ENCODE measurements at regions not wholly inside any gene's neighbourhood (a gene's known extent, or its start where the extent isn't known, plus 50 kb on each side); places are given as distances from the start of the nearest gene placed in this dataset.
A peak's percentile ranks its signal among the peaks of the same experiment; 100 is the strongest.
"Not testable (repeated sequence)": the region's sequence is repeated elsewhere in the genome, so short reads cannot be mapped to it uniquely, and the experiment has no call there.

DNA sequence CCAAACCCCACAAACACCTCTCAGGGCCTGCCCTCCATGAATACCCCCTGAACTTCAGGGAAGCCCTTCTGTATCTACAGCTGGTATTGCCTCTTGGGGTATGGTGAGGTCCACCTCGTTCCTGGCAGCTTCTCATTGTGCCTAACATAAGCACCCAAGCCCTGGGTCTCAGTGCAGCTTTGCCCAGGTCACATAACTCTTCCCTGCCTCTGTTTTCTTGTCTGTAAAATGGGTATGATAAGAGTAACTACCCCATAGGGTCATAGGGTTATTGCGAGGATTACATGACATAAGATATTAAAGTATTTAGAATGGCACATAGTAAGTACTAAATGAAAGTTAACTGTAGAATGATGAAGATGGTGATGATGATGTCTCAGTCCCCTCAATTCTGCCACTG lies 190.0 kb upstream of the PWP1 start:
- ATAC-seq: no peak
- no peak for DNase-seq
- intact Hi-C loops (cut with DNase I): no loop called here

DNA sequence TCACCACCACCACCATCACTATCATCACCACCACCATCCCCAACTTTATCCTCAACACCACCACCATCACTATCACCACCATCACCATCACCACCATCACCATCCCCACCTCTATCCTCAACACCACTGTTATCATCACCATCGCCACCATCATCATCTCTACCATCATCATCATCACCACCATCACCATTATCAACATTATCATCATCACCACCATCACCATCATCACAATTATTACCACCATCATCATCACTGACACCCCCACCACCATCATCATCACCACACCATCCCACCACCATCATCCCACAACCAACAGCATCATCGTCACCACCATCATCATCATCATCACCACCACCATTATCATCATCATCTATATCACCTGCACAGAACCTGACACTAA lies 188.4 kb upstream of the PWP1 start:
- intact Hi-C loops (cut with DNase I): no loop called here
- ATAC-seq (no peak), DNase-seq (no peak)

DNA sequence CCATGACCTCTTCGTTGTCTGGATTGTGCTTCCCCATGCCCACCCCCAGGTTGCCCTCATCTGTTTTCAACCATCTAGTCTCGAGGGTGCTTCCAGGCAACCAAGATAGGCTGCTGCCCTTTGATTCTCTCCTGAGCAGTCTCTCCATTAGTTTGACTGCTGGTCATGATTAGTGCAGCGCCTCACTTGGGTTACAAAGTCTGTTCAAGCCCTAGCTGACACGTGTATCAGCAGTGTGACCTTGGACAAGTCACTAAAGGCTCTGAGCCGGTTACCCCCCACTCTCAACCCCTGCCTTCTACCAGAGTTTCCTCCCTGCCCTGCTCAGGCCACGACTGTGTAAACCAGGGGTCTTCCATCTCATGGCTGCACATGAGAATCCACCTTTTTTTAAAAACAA lies 185.3 kb upstream of the PWP1 start:
- ATAC-seq (no peak), DNase-seq (no peak)
- intact Hi-C loops (cut with DNase I): no loop called here

DNA sequence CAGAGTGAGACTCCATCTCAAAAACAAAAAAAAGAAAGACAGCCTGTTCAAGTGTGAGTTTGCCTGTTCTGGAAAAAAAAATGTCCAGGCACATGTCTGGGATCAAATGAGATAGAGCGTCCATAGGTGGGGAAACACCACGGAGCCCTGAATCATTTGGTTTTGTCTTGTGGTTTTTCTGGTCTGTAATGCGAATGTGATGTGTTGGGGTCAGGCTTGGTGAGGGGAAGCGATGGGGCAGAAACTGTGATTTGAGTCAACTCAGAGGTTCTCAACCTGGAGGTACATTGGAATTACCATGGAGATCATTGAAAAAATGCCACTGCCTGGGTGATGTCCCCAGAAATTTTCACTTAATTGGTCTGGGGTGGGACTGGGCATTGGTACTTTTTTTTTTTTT lies 183.9 kb upstream of the PWP1 start:
- DNase-seq (no peak), ATAC-seq (no peak)
- intact Hi-C loops (cut with DNase I): no loop called here

DNA sequence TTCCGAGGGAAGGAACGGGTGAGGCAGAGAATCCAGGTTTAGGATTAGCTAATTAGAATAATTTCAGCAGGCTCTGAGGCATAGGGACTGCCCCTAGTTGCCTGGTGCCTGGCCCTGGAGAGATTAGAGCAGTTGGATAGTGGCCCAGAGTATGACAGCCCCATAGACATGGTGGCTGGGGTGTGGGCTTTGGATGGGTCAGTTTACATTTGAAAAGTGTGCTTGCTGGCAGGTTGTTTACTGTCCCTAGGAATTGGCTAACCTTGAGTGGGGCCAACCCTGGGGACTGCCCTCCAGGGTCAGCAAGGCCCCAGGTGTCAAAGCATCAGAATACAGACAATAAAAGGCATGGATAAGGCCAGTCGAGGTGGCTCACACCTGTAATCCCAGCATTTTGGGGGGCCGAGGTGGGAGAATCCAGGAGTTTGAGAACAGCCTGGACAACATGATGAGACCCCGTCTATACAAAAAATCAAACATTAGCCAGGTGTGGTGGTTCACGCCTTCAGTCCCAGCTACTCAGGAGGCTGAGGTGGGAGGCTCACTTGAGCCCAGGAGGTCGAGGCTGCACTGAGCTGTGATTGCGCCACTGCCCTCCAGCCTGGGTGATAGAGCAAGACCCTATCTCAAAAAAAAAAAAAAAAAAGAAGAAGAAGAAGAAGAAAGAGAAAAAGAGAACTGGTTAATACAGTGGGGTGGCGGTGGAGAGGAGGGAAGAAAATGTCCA lies 182.3 kb upstream of the PWP1 start:
- ATAC-seq: no peak
- no peak for DNase-seq
- intact Hi-C loops (cut with DNase I): no loop called here

DNA sequence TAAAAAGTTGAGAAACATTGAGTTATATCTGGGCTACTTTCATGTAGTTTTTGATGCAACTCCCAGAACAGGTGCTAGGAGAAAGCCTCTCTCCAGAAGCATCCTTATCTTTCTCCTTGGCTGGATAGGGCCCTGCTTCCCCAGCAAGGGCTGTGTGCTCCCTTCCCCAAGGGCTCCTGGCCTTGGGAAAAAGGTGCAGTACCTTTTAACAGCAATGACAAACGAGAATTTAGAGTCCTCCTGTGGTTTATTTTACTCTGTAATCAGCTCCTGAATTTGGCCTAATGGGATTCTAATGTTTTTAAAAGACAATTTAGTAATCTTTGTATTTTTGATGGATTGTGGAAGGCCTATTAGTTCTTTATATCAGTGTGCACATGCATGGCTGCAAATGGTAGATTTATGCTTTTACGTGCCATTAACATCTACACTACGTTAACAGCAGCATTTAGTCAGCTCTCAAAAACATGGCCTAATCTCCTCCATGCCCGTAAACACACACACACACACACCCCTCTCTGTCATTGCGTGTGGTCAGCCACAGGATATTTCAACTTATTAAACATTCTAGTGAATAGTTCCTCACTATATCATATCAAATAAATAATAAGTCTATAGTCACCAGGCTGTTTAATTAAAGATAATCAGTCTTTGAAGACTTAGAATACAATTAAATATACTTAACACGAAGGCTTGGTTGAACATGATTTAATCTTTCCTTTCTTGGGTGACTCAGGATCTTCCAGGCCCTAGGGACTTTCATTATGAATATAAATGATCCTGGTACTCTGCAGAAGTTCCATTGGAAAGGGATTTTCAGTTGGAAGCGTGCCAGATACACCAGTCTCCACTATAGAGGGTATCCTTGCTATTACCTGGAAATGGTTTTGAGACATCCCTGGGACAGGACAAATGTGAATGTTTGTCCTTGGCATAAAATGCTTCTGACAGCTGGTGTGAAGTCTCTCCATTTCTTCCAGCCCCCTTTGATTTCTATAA lies 181.4 kb upstream of the PWP1 start:
- intact Hi-C loops (cut with DNase I): no loop called here
- ATAC-seq (no peak), DNase-seq (no peak)

DNA sequence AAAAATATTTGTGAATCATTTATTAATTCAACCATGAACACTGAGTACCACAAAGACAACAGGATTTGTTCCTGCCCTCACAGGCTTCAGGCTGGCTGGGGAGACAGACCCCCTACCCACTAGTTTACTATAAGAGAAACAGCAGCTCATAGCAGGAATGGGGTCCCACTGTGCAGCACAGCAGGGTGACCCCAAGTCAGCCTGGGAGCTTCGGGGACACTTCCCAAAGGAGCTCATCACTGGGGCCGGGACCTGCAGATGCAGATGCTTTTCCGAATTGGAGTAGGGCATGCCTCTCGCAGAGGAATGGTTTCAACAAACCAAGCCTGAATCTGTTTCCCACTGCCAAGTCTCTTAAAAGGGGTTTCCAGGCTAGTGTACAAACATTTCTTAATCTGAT lies 176.2 kb upstream of the PWP1 start:
- no peak for DNase-seq
- ATAC-seq: no peak
- intact Hi-C loops (cut with DNase I): no loop called here

DNA sequence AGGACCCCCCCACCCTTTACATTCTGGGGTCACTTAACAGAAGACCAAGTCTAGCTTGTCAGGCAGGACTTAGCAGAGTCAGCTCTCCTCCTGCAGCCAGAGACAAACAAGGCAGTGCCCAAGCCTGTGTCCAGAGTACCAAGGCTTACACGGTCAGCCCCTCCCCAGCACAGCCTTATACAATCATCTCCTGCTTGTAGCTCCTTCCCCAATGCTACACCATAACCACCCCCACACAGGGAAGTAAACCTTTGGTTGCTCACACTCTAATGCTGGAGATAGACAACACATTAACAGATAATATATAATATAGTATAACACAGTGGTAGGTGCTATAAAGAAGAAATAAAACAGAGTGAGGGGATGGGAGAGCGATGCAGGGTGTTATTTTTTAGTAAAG lies 175.4 kb upstream of the PWP1 start:
- intact Hi-C loops (cut with DNase I): no loop called here
- no peak for ATAC-seq
- DNase-seq: no peak

DNA sequence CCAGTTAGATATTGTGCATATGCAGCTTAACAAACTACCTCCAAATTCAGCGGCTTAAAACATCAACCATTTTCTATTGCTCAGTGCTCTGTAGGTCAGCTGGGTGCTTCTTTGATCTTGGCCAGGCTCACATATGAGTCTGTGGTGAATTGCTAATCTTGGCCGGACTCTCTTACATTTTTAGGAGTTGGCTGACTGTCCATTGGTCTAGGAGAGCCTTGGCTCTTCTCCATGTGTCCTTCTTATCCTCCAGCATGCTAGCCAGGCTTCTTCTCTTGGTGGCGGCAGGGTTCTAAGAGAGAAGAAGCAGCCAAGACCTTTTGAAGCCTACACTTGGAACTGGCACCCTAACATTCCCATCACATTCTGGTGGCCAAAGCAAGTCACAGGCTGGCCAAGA lies 174.3 kb upstream of the PWP1 start:
- intact Hi-C loops (cut with DNase I): no loop called here
- DNase-seq (no peak), ATAC-seq (peak; percentile 64)

DNA sequence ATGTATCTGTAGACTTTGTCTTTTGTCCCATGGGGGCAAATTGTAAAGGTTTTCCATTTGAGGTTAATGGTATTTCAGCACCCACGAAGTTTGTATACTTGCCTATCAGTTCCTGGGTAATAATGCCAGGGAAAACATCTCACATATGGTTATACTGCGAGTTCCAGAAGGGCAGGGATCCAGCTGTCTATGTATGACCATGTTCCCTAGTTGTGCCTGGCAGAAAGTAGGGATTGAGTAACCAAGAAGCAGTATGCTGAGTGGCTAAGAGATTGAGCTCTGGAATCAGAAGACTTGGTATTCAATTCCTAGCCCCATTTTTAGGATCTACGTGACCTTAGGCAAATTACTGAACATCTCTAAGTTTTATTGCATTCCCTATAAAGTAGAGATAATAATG lies 173.2 kb upstream of the PWP1 start:
- DNase-seq (no peak), ATAC-seq (peak in 1 of 2 donors; percentile 28)
- intact Hi-C loops (cut with DNase I): no loop called here

DNA sequence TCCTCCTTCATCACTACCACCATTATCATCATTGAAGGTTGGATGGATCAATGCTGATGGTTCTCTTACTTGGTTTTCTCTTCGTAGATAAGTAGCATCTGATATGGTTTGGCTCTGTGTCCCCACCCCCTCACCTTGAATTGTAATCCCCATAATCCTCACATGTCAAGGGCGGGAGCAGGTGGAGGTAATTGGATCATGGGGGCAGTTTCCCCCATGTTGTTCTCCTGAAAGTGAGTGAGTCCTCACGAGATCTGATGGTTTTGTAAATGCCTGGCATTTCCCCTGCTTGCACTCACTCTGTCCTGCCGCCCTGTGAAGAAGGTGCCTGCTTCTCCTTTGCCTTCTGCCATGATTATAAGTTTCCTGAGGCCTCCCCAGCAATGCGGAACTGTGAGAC lies 172.4 kb upstream of the PWP1 start:
- ATAC-seq (no peak), DNase-seq (no peak)
- intact Hi-C loops (cut with DNase I): no loop called here

DNA sequence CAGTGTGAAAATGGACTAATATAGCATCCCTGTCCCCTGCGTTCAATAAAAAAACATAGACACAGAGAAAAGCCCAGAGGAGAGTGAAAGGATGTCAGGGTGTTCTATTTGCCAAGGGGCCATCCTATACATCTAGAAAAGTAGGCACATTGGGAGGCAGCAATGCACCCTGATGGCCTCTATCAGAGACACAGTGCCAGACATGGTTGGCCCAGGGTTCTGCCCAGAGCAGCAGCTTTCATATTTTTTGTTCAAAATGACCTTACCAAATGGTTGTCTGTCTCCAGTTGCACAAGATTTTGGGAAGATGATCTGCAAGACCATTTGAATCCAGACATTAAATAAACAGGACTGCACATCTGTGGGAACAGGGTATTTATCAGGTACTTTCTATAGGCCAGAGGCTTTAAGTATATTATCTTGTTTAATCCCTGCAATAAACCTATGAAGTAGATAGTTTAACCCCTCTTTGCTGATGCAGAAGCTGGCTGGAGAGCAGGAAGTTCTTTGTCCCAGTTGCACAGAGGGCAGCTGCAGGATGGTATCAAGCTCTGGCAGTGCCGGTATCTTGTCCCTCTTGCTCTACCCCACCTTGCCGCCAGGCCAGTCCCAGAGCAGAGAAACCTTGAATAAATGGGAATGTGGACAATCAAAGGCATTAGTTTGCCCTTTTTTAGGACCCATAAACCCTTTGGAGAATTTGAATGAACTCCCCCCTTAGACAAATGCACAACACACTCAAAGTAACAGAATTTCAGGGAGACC lies 171.8 kb upstream of the PWP1 start:
- intact Hi-C loops (cut with DNase I): no loop called here
- ATAC-seq (no peak), DNase-seq (no peak)

DNA sequence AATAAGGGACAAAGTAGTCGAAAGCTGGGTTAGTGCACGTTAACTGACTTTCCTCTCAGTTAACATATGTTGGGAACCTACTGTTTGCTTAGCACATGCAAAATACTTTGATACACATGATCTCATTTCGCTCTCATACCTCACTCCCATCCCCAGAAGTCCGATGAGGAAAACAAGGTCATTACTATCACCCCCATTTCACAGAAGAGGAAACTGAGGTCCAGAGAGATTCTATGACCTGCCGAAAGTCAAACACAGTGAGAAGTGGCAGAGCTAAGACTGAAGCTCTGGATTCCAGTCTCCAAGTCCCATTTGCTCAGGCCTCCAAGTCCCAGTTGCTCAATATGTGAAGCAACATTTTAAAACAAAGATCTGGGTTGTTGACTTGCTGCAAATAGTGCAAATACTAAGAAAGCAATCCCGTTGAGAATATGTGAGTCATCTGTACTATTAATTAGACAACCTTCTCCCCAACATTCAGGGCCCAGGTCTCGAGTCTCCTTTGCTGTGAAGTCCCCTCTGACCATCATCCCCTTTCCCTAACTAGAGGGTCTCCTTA lies 170.6 kb upstream of the PWP1 start:
- DNase-seq (no peak), ATAC-seq (peak; percentile 48 to 66)
- intact Hi-C loops (cut with DNase I): no loop called here

DNA sequence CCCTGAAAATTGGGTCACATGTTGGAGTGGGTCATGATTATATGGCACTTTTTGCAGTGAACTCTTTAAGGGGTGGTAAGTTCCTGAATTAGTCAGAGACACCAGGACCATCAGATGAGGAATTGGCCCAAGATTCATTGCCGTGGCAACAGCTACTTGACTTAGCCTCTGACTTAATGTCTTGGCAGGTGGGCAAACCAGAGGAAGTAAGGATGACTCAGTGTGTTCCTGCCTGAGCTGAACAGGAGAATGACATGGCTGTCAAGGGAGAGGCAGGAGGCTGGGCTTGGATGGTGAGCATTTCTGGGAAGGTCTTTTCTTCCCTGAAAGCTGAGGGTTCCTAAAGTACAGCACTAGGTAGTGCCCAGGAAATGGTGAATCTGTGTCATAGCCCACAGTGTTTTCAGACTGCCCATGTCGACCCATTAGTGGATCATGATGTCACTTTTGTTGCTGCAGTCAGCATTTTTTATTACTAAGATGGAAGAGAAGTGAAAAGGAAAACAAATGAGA lies 170.1 kb upstream of the PWP1 start:
- intact Hi-C loops (cut with DNase I): no loop called here
- peak; percentile 54 to 95 for ATAC-seq
- DNase-seq: peak; percentile 68

DNA sequence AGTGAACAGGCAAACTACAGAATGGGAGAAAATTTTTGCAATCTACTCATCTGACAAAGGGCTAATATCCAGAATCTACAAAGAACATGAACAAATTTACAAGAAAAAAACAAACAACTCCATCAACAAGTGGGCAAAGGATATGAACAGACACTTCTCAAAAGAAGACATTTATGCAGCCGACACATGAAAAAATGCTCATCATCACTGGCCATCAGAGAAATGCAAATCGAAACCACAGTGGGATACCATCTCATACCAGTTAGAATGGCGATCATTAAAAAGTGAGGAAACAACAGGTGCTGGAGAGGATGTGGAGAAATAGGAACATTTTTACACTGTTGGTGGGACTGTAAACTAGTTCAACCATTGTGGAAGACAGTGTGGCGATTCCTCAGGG lies 167.8 kb upstream of the PWP1 start:
- intact Hi-C loops (cut with DNase I): not testable (repeated sequence)

DNA sequence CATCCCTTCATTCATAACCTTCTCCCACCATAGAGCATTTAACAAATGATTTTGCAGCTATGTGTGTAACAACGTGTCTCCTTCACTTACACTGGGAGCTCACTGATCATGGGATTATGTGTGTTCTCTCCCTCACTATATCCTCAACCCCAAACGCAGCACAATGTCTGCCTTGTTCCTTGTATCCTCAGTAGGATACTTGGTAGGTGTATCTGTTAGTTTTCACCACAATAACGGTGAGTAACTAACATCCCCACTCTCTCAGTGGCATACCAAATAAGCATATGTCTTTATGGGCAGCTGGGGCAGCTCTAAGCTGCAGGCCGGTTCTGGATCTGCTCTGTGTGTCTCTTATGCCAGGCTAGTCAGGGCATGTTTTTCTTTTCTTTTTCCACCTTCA lies 166.7 kb upstream of the PWP1 start:
- ATAC-seq (no peak), DNase-seq (no peak)
- intact Hi-C loops (cut with DNase I): no loop called here

More for the DNA sequence above, 167.8 kb upstream of the PWP1 start:
- not testable (repeated sequence) for ATAC-seq, DNase-seq

DNA sequence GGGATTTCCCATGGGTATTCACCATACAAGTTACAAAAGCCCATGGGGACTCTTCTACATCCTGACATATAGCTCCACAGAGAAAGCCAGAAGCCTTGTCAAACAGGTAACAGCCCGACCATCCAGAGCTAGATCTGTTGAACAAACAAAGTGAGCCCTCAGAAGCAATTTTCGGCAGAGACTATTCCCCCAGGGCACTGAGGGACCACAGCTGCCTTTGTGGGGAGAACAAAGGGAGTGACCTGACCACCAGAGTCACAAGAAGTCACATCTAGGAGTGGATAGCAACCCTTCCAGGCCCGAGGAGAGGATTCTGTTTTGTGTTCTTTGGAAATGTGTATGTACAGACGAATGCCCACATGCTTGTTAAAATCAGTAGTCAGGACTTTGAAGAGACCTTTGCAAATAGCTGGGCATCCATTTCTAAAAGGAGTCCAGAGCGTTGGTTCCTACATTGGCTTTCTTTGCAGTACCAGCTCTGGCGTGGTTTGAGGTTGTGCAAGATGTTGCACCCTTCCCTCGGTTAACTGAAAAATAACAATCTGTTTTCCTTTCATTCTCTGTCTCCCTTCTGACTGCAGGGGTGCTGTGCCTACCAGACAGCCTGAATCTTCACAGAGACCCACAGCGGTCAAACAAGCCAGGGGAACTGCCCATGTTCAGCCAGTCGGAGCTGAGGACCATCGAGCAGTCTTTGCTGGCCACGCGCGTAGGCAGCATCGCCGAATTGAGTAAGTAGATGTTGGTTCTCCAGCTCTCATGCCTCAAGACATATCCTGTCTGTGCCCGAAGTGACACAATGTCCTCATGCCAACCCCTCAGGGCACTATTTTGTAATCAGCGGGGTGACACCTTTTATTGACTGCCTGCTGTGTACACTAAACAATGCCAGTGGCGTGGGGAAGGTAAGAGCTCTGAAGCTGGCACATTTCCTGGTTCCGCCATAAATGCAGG lies 165.4 kb upstream of the PWP1 start:
- ATAC-seq: no peak
- intact Hi-C loops (cut with DNase I): no loop called here
- no peak for DNase-seq

DNA sequence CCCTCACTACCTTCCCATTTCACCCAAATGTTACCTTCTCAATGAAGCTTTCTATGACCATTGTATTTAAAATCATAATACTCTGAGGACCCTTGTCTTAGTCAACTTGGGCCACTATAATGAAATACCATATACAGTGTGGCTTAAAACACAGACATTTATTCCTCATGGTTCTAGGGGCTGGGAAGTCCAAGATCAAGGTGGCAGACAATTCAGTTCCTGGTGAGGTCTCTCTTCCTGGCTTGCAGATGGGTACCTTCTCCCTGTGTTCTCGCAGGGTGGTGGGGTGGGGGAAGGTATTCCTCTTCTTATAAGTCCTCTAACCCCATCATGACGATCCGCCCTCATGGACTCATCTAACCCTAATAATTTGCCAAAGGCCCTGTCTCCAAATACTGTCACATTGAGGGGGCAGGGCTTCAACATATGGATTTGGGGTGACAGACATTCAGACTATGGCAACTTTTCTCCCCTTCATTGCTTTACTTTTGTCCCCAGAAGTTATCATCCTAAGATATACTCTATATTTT lies 163.7 kb upstream of the PWP1 start:
- intact Hi-C loops (cut with DNase I): no loop called here
- no peak for ATAC-seq

More for the DNA sequence above, 163.7 kb upstream of the PWP1 start:
- no peak for DNase-seq

All from left cardiac atrium (tissue), 4 donors.